ENCODE measurements at regions not wholly inside any gene's neighbourhood (a gene's known extent, or its start where the extent isn't known, plus 50 kb on each side); places are given as distances from the start of the nearest gene placed in this dataset.

GRCh38 chr5:164722702-164723101, 1217.3 kb downstream of the MAT2B start:
- no peak for DNase-seq
- H3K4me1 Mint-ChIP-seq, result no peaks in the 10 kb centered on the region
- Histone ChIP-seq H3K4me3 (ENCODE audit: low read length in 2 of 2) (no peak overlapping the region), H3K36me3 (ENCODE audit: insufficient read depth, low read length) (no peaks in the 10 kb centered on the region), H3K27ac (ENCODE audit: low read depth, low read length) (no peak overlapping the region), H3K27me3 (ENCODE audit: insufficient read depth, low read length) (no peaks in the 10 kb centered on the region), H3K9me3 (ENCODE audit: control insufficient read depth in 1 of 2, low read length in 2 of 2) (no peaks in the 10 kb centered on the region), H3K4me1 (ENCODE audit: insufficient read depth, low read length) (no peaks in the 10 kb centered on the region)
- H3K27me3 Mint-ChIP-seq, result no peaks in the 10 kb centered on the region
- H3K27ac Mint-ChIP-seq, result no peak overlapping the region
- no peak overlapping the region for H3K4me3 Mint-ChIP-seq
- POLR2A ChIA-PET (ENCODE audit: partially characterized antibody), result no interaction called here
- CTCF ChIA-PET (ENCODE audit: partially characterized antibody), result no interaction called here
- intact Hi-C loops (cut with micrococcal nuclease), result no loop called here
- H3K36me3 Mint-ChIP-seq, result no peaks in the 10 kb centered on the region
- H3K9me3 Mint-ChIP-seq, result peaks cover 0 to 7% (median 3%) of the 10 kb centered on the region in 8 donors

- Mint-ChIP-seq H3K4me1 (no peaks in the 10 kb centered on the region), H3K27me3 (no peaks in the 10 kb centered on the region), H3K27ac (no peak overlapping the region), H3K36me3 (no peaks in the 10 kb centered on the region), H3K4me3 (no peak overlapping the region), H3K9me3 (peaks cover 0 to 5% (median 2%) of the 10 kb centered on the region in 8 donors)
- no peak overlapping the region for H3K27ac ChIP-seq (ENCODE audit: low read depth, low read length)
- CTCF ChIA-PET (ENCODE audit: partially characterized antibody), result no interaction called here
- POLR2A ChIA-PET (ENCODE audit: partially characterized antibody), result no interaction called here
- no peaks in the 10 kb centered on the region for H3K4me1 ChIP-seq (ENCODE audit: insufficient read depth, low read length)
- H3K4me3 ChIP-seq (ENCODE audit: low read length in 2 of 2), result no peak overlapping the region
- DNase-seq, result no peak
- H3K36me3 ChIP-seq (ENCODE audit: insufficient read depth, low read length), result no peaks in the 10 kb centered on the region
- H3K9me3 ChIP-seq (ENCODE audit: control insufficient read depth in 1 of 2, low read length in 2 of 2), result no peaks in the 10 kb centered on the region
- no peaks in the 10 kb centered on the region for H3K27me3 ChIP-seq (ENCODE audit: insufficient read depth, low read length)
- intact Hi-C loops (cut with micrococcal nuclease), result no loop called here
Observed at GRCh38 chr5:164727012-164727411, 1221.6 kb downstream of the MAT2B start.

- POLR2A ChIA-PET (ENCODE audit: partially characterized antibody), result no interaction called here
- H3K27ac Mint-ChIP-seq, result no peak overlapping the region
Observed at GRCh38 chr5:164728733-164729132, 1223.3 kb downstream of the MAT2B start.

GRCh38 chr5:164735334-164735733, 1229.9 kb downstream of the MAT2B start:
- Histone ChIP-seq H3K4me1 (ENCODE audit: insufficient read depth, low read length) (no peaks in the 10 kb centered on the region), H3K4me3 (ENCODE audit: low read length in 2 of 2) (no peak overlapping the region), H3K9me3 (ENCODE audit: control insufficient read depth in 1 of 2, low read length in 2 of 2) (no peaks in the 10 kb centered on the region), H3K27ac (ENCODE audit: low read depth, low read length) (no peak overlapping the region), H3K27me3 (ENCODE audit: insufficient read depth, low read length) (no peaks in the 10 kb centered on the region), H3K36me3 (ENCODE audit: insufficient read depth, low read length) (no peaks in the 10 kb centered on the region)
- POLR2A ChIA-PET (ENCODE audit: partially characterized antibody), result no interaction called here
- Mint-ChIP-seq H3K27me3 (no peaks in the 10 kb centered on the region), H3K27ac (no peak overlapping the region), H3K4me1 (no peaks in the 10 kb centered on the region), H3K4me3 (no peak overlapping the region), H3K9me3 (peaks cover 0 to 12% (median 3%) of the 10 kb centered on the region in 8 donors), H3K36me3 (no peaks in the 10 kb centered on the region)
- intact Hi-C loops (cut with micrococcal nuclease), result no loop called here
- DNase-seq, result no peak
- CTCF ChIA-PET (ENCODE audit: partially characterized antibody), result no interaction called here

More at GRCh38 chr5:164728733-164729132, 1223.3 kb downstream of the MAT2B start:
- H3K27ac ChIP-seq (ENCODE audit: low read depth, low read length), result no peak overlapping the region
- H3K4me3 ChIP-seq (ENCODE audit: low read length in 2 of 2), result no peak overlapping the region
- H3K4me3 Mint-ChIP-seq, result no peak overlapping the region
- H3K36me3 ChIP-seq (ENCODE audit: insufficient read depth, low read length), result no peaks in the 10 kb centered on the region
- intact Hi-C loops (cut with micrococcal nuclease), result no loop called here
- no peaks in the 10 kb centered on the region for H3K36me3 Mint-ChIP-seq
- H3K9me3 Mint-ChIP-seq, result peaks cover 0 to 5% (median 3%) of the 10 kb centered on the region in 8 donors
- no peaks in the 10 kb centered on the region for H3K4me1 Mint-ChIP-seq
- no peak for DNase-seq
- no peaks in the 10 kb centered on the region for H3K4me1 ChIP-seq (ENCODE audit: insufficient read depth, low read length)
- H3K27me3 ChIP-seq (ENCODE audit: insufficient read depth, low read length), result no peaks in the 10 kb centered on the region
- H3K27me3 Mint-ChIP-seq, result no peaks in the 10 kb centered on the region
- CTCF ChIA-PET (ENCODE audit: partially characterized antibody), result no interaction called here
- no peaks in the 10 kb centered on the region for H3K9me3 ChIP-seq (ENCODE audit: control insufficient read depth in 1 of 2, low read length in 2 of 2)

- Mint-ChIP-seq H3K4me3 (no peak overlapping the region), H3K9me3 (peaks cover 0 to 8% (median under 1%) of the 10 kb centered on the region in 8 donors), H3K4me1 (no peaks in the 10 kb centered on the region), H3K27ac (no peak overlapping the region), H3K27me3 (no peaks in the 10 kb centered on the region), H3K36me3 (no peaks in the 10 kb centered on the region)
- ChIA-PET CTCF (ENCODE audit: partially characterized antibody) (no interaction called here), POLR2A (ENCODE audit: partially characterized antibody) (no interaction called here)
- Histone ChIP-seq H3K4me1 (ENCODE audit: insufficient read depth, low read length) (no peaks in the 10 kb centered on the region), H3K36me3 (ENCODE audit: insufficient read depth, low read length) (no peaks in the 10 kb centered on the region), H3K27ac (ENCODE audit: low read depth, low read length) (no peak overlapping the region), H3K4me3 (ENCODE audit: low read length in 2 of 2) (no peak overlapping the region), H3K27me3 (ENCODE audit: insufficient read depth, low read length) (no peaks in the 10 kb centered on the region), H3K9me3 (ENCODE audit: control insufficient read depth in 1 of 2, low read length in 2 of 2) (no peaks in the 10 kb centered on the region)
- DNase-seq, result no peak
- intact Hi-C loops (cut with micrococcal nuclease), result no loop called here
Observed at GRCh38 chr5:164741376-164741775, 1236.0 kb downstream of the MAT2B start.

GRCh38 chr5:164742025-164742424, 1236.6 kb downstream of the MAT2B start:
- Histone ChIP-seq H3K4me3 (ENCODE audit: low read length in 2 of 2) (no peak overlapping the region), H3K4me1 (ENCODE audit: insufficient read depth, low read length) (no peaks in the 10 kb centered on the region), H3K9me3 (ENCODE audit: control insufficient read depth in 1 of 2, low read length in 2 of 2) (no peaks in the 10 kb centered on the region), H3K27me3 (ENCODE audit: insufficient read depth, low read length) (no peaks in the 10 kb centered on the region), H3K36me3 (ENCODE audit: insufficient read depth, low read length) (no peaks in the 10 kb centered on the region), H3K27ac (ENCODE audit: low read depth, low read length) (no peak overlapping the region)
- H3K4me1 Mint-ChIP-seq, result no peaks in the 10 kb centered on the region
- H3K9me3 Mint-ChIP-seq, result peaks cover 0 to 3% (median under 1%) of the 10 kb centered on the region in 8 donors
- no peak for DNase-seq
- H3K36me3 Mint-ChIP-seq, result no peaks in the 10 kb centered on the region
- intact Hi-C loops (cut with micrococcal nuclease), result no loop called here
- peak overlapping the region in 1 of 7 donors; percentile 23 for H3K27ac Mint-ChIP-seq
- CTCF ChIA-PET (ENCODE audit: partially characterized antibody), result no interaction called here
- POLR2A ChIA-PET (ENCODE audit: partially characterized antibody), result no interaction called here
- no peaks in the 10 kb centered on the region for H3K27me3 Mint-ChIP-seq
- H3K4me3 Mint-ChIP-seq, result peak overlapping the region in 1 of 8 donors; percentile 27

GRCh38 chr5:164746723-164747122, 1241.3 kb downstream of the MAT2B start:
- no peak overlapping the region for H3K4me3 ChIP-seq (ENCODE audit: low read length in 2 of 2)
- Mint-ChIP-seq H3K4me1 (no peaks in the 10 kb centered on the region), H3K4me3 (no peak overlapping the region), H3K9me3 (peaks cover 0 to 6% (median 1%) of the 10 kb centered on the region in 8 donors), H3K27ac (no peak overlapping the region), H3K27me3 (no peaks in the 10 kb centered on the region), H3K36me3 (no peaks in the 10 kb centered on the region)
- no peaks in the 10 kb centered on the region for H3K9me3 ChIP-seq (ENCODE audit: control insufficient read depth in 1 of 2, low read length in 2 of 2)
- H3K36me3 ChIP-seq (ENCODE audit: insufficient read depth, low read length), result no peaks in the 10 kb centered on the region
- H3K27ac ChIP-seq (ENCODE audit: low read depth, low read length), result no peak overlapping the region
- no peaks in the 10 kb centered on the region for H3K27me3 ChIP-seq (ENCODE audit: insufficient read depth, low read length)
- POLR2A ChIA-PET (ENCODE audit: partially characterized antibody), result no interaction called here
- no peaks in the 10 kb centered on the region for H3K4me1 ChIP-seq (ENCODE audit: insufficient read depth, low read length)
- DNase-seq, result no peak
- CTCF ChIA-PET (ENCODE audit: partially characterized antibody), result no interaction called here
- intact Hi-C loops (cut with micrococcal nuclease), result no loop called here

- Histone ChIP-seq H3K27me3 (ENCODE audit: insufficient read depth, low read length) (no peaks in the 10 kb centered on the region), H3K27ac (ENCODE audit: low read depth, low read length) (no peak overlapping the region), H3K4me1 (ENCODE audit: insufficient read depth, low read length) (no peaks in the 10 kb centered on the region), H3K36me3 (ENCODE audit: insufficient read depth, low read length) (no peaks in the 10 kb centered on the region), H3K4me3 (ENCODE audit: low read length in 2 of 2) (no peak overlapping the region), H3K9me3 (ENCODE audit: control insufficient read depth in 1 of 2, low read length in 2 of 2) (no peaks in the 10 kb centered on the region)
- DNase-seq, result no peak
- H3K4me1 Mint-ChIP-seq, result no peaks in the 10 kb centered on the region
- intact Hi-C loops (cut with micrococcal nuclease), result no loop called here
- no peak overlapping the region for H3K4me3 Mint-ChIP-seq
- no peak overlapping the region for H3K27ac Mint-ChIP-seq
- H3K36me3 Mint-ChIP-seq, result no peaks in the 10 kb centered on the region
- CTCF ChIA-PET (ENCODE audit: partially characterized antibody), result no interaction called here
- H3K9me3 Mint-ChIP-seq, result peaks cover 0 to 6% (median 0%) of the 10 kb centered on the region in 8 donors
- H3K27me3 Mint-ChIP-seq, result no peaks in the 10 kb centered on the region
- POLR2A ChIA-PET (ENCODE audit: partially characterized antibody), result no interaction called here
Observed at GRCh38 chr5:164747371-164747770, 1242.0 kb downstream of the MAT2B start.

Data from CD4-positive, alpha-beta memory T cell (primary cell).